ENCODE measurements at regions not wholly inside any gene's neighbourhood (a gene's known extent, or its start where the extent isn't known, plus 50 kb on each side); places are given as distances from the start of the nearest gene placed in this dataset.

- no peak overlapping the region for H2BK20ac ChIP-seq (ENCODE audit: low read depth, low read length)
- no peak overlapping the region for H2AK5ac ChIP-seq (ENCODE audit: low read depth, low read length)
- DNase-seq = no peak
- BruUV-seq (replicated peaks) = no TSS peak
- no peak overlapping the region for H2BK15ac ChIP-seq (ENCODE audit: low read depth, low read length)
- dilution Hi-C loops (cut with HindIII; ENCODE audit: low sequenced_read_pairs, unreplicated experiment) = no loop called here
- no peak overlapping the region for H3K4ac ChIP-seq (ENCODE audit: low read depth, low read length)
- H3K79me1 ChIP-seq (ENCODE audit: low read depth in 1 of 2, low read length in 2 of 2) = peaks cover 21 to 45% of the 10 kb centered on the region in 2 experiments
- TF ChIP-seq MAFK (IDR thresholded peaks at IDR 0.05; ENCODE audit: low read depth, low read length) = peak; percentile 94
- TF ChIP-seq FOS (IDR thresholded peaks at IDR 0.05; ENCODE audit: low read depth, low read length) = no peak
- in situ Hi-C loops (cut with MboI; ENCODE audit: low sequenced_read_pairs) = loop anchor here (25.0 kb wide), 1 partner anchor 814 kb away; the partner anchor contains the start of gene RNASEH2B
- H3K36me3 ChIP-seq (ENCODE audit: control insufficient read depth, insufficient read depth, low read length) = peaks cover 5% of the 10 kb centered on the region; the same call in 1 of the 2 replicates
- no peak overlapping the region for H4K5ac ChIP-seq (ENCODE audit: low read depth, low read length)
- H2AFZ ChIP-seq (replicated peaks; ENCODE audit: low read length, poor library complexity) = no peak overlapping the region
- peaks cover 7% of the 10 kb centered on the region; the same call in 1 of the 2 replicates for H4K20me1 ChIP-seq (ENCODE audit: insufficient read depth, low read length)
- no peak overlapping the region for H3K9ac ChIP-seq (ENCODE audit: low read depth, low read length)
- H3K4me2 ChIP-seq (ENCODE audit: low read depth, low read length) = no peak overlapping the region
- no peaks in the 10 kb centered on the region for H3K4me1 ChIP-seq (ENCODE audit: control insufficient read depth, insufficient read depth, low read length)
- no peak overlapping the region for H3K4me3 ChIP-seq (ENCODE audit: insufficient read depth, low read depth, low read length)
- no CpG with 5 or more reads among the region's 1 CpG for WGBS, 2 experiments (ENCODE audit: extremely low coverage in 2 of 2, insufficient read length in 1 of 2)
- H3K56ac ChIP-seq (ENCODE audit: extremely low read depth, insufficient read depth, low read length) = no peak overlapping the region
- peaks cover 4% of the 10 kb centered on the region; the same call in 1 of the 2 replicates for H3K9me3 ChIP-seq (ENCODE audit: control insufficient read depth, insufficient read depth, low read length)
- CTCF ChIA-PET = no interaction called here
- H3K9me1 ChIP-seq (ENCODE audit: insufficient read depth, low read length) = no peaks in the 10 kb centered on the region
- no peak overlapping the region for H2BK5ac ChIP-seq (ENCODE audit: low read depth, low read length, poor library complexity, severe bottlenecking)
- H4K91ac ChIP-seq (ENCODE audit: insufficient read depth, low read depth, low read length) = no peak overlapping the region
- ATAC-seq (ENCODE audit: low read depth) = no peak
- H4K8ac ChIP-seq (ENCODE audit: low read depth in 2 of 2, low read length in 2 of 2) = no peak overlapping the region
- no peak overlapping the region for H2AK9ac ChIP-seq (replicated peaks; ENCODE audit: low read depth, low read length, poor library complexity)
- H3K27me3 ChIP-seq (ENCODE audit: control insufficient read depth, insufficient read depth, low read length) = no peaks in the 10 kb centered on the region
- H3K23ac ChIP-seq (ENCODE audit: low read depth, low read length) = no peak overlapping the region
- H3K14ac ChIP-seq (replicated peaks; ENCODE audit: low read depth, low read length) = no peak overlapping the region
- H3K27ac ChIP-seq (ENCODE audit: insufficient read depth, low read length) = no peak overlapping the region
- POLR2A ChIA-PET (ENCODE audit: unreplicated experiment) = no interaction called here
- H2BK120ac ChIP-seq (ENCODE audit: low read depth, low read length) = no peak overlapping the region
- H3K18ac ChIP-seq (ENCODE audit: low read depth, low read length) = no peak overlapping the region
- intact Hi-C loops (cut with micrococcal nuclease) = no loop called here
Measured at GRCh38 chr13:50098693-50099092, 83.4 kb downstream of the KCNRG start.
